Activated T-helper 17 cell treated with anti-CD3 and anti-CD28 coated beads, Interleukin-2, amount 50 U/mL, for 72 hours (primary cell): ENCODE measurements at regions not wholly inside any gene's neighbourhood (a gene's known extent, or its start where the extent isn't known, plus 50 kb on each side); places are given as distances from the start of the nearest gene placed in this dataset.
"Not testable (repeated sequence)": the region's sequence is repeated elsewhere in the genome, so short reads cannot be mapped to it uniquely, and the experiment has no call there.

ENCODE experiments used
- ATAC-seq: fragments of 150-1000 bp; cut with Tn5 transposase; replicated peaks from 2 replicates; pipeline ENCODE4 v1.10.0; 2021; ENCODE audit warnings: mild to moderate bottlenecking, moderate library complexity
- H3K27ac Mint-ChIP-seq: one replicate; pipeline ENCODE4 v1.8.0; 2022; ENCODE audit warnings: mixed read lengths
- H3K27me3 Mint-ChIP-seq: one replicate; pipeline ENCODE4 v1.8.0; 2022; ENCODE audit warnings: mixed read lengths
- H3K36me3 Mint-ChIP-seq: one replicate; pipeline ENCODE4 v1.8.0; 2022; ENCODE audit warnings: low read depth, mild to moderate bottlenecking, mixed read lengths
- H3K4me1 Mint-ChIP-seq: one replicate; pipeline ENCODE4 v1.8.0; 2022; ENCODE audit warnings: mixed read lengths
- H3K4me3 Mint-ChIP-seq: one replicate; pipeline ENCODE4 v1.8.0; 2022; ENCODE audit warnings: mild to moderate bottlenecking, mixed read lengths
- H3K9me3 Mint-ChIP-seq: one replicate; pipeline ENCODE4 v1.8.0; 2022; ENCODE audit warnings: mixed read lengths

GRCh38 chr7:82507976-82508677, 64.5 kb upstream of the CACNA2D1 start:
- Mint-ChIP-seq H3K4me1 (no peaks in the 10 kb centered on the region), H3K4me3 (no peak overlapping the region), H3K27me3 (no peaks in the 10 kb centered on the region), H3K9me3 (peaks cover 3% of the 10 kb centered on the region), H3K27ac (no peak overlapping the region), H3K36me3 (no peaks in the 10 kb centered on the region)
- ATAC-seq = no peak

- H3K4me3 Mint-ChIP-seq = no peak overlapping the region
- ATAC-seq = no peak
Observed at GRCh38 chr7:82507365-82507975, 63.9 kb upstream of the CACNA2D1 start.

DNA sequence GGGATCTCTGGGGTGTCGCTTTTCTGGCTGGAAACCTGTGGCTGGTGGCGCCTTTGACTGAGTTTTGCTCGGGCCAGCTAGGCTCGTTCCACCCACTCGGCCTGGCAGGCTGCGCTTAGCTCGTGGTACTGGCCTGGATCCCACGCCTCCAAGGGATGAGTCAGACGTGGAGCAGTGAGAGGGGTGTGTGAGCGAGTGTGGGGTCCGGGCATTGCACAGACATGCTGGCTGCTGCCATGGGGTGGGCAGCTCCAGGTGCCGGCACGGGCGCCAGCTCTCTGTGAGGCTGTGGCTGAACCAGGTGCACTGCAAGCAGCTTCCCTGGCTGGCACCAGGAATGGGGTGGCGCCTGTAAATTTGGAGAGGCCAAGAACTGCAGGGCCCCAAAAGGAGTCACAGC, 63.1 kb upstream of the CACNA2D1 start:
- H3K4me1 Mint-ChIP-seq = no peaks in the 10 kb centered on the region
- ATAC-seq = no peak
- H3K27me3 Mint-ChIP-seq = no peaks in the 10 kb centered on the region
- no peaks in the 10 kb centered on the region for H3K36me3 Mint-ChIP-seq
- H3K4me3 Mint-ChIP-seq = no peak overlapping the region
- peaks cover 9% of the 10 kb centered on the region for H3K9me3 Mint-ChIP-seq
- H3K27ac Mint-ChIP-seq = no peak overlapping the region

More at GRCh38 chr7:82507365-82507975, 63.9 kb upstream of the CACNA2D1 start:
- Mint-ChIP-seq H3K27ac (no peak overlapping the region), H3K27me3 (no peaks in the 10 kb centered on the region), H3K9me3 (peaks cover 3% of the 10 kb centered on the region), H3K36me3 (no peaks in the 10 kb centered on the region), H3K4me1 (no peaks in the 10 kb centered on the region)

DNA sequence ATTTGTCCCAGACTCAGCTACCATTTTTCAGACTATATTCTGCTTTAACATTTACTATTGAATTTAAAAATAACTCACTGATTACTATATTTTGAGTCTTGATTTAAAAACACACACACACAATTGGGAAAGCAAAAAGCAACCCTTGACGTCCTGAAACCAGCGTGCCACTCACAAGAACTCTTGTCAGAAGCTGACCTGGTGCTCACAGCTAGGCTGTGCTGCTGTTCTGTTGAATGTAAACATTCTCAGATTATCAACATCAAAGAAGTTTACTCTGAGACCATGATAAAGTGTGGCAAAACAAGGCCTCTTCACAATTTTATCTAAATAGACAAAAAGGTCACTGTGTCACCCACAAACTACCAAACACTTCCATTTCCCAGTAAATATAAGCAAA, 62.6 kb upstream of the CACNA2D1 start:
- Mint-ChIP-seq H3K4me1 (no peaks in the 10 kb centered on the region), H3K36me3 (no peaks in the 10 kb centered on the region), H3K9me3 (peaks cover 12% of the 10 kb centered on the region), H3K4me3 (no peak overlapping the region), H3K27me3 (no peaks in the 10 kb centered on the region), H3K27ac (no peak overlapping the region)
- no peak for ATAC-seq

- peaks cover 13% of the 10 kb centered on the region for H3K9me3 Mint-ChIP-seq
- no peaks in the 10 kb centered on the region for H3K27me3 Mint-ChIP-seq
- no peak for ATAC-seq
- no peaks in the 10 kb centered on the region for H3K36me3 Mint-ChIP-seq
- H3K27ac Mint-ChIP-seq = no peak overlapping the region
- no peak overlapping the region for H3K4me3 Mint-ChIP-seq
- H3K4me1 Mint-ChIP-seq = no peaks in the 10 kb centered on the region
Observed at GRCh38 chr7:82501346-82501745, 57.8 kb upstream of the CACNA2D1 start.

- not testable (repeated sequence) for H3K4me3 Mint-ChIP-seq, ATAC-seq, H3K27ac Mint-ChIP-seq
Observed at GRCh38 chr7:82499546-82499945, 56.0 kb upstream of the CACNA2D1 start.

DNA sequence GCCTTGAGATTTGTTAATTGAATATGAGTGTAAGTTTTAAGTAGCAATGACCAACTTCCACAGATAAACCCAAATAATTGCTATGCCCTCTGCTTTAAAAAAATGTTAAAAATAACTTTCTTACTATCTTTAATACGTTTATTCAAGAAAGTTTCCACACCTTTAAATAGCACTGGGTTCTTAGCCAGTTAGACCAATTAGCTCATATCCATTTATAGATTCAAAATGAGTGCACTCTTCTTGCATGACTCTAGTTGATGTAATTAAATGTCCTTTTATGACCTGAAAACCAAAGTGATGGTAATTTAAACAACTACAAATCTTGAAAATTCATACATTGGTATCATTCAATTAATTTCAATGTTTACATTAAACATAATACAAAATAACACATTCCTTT, 50.8 kb upstream of the CACNA2D1 start:
- no peak for ATAC-seq
- peaks cover 4% of the 10 kb centered on the region for H3K9me3 Mint-ChIP-seq

More at GRCh38 chr7:82499546-82499945, 56.0 kb upstream of the CACNA2D1 start:
- not testable (repeated sequence) for H3K36me3 Mint-ChIP-seq, H3K4me1 Mint-ChIP-seq, H3K27me3 Mint-ChIP-seq
- H3K9me3 Mint-ChIP-seq = peaks cover 13% of the 10 kb centered on the region

More for the DNA sequence above, 50.8 kb upstream of the CACNA2D1 start:
- H3K27ac Mint-ChIP-seq = no peak overlapping the region
- no peaks in the 10 kb centered on the region for H3K27me3 Mint-ChIP-seq
- no peak overlapping the region for H3K4me3 Mint-ChIP-seq
- no peaks in the 10 kb centered on the region for H3K36me3 Mint-ChIP-seq
- no peaks in the 10 kb centered on the region for H3K4me1 Mint-ChIP-seq
